Skeletal muscle tissue (tissue), 3 donors: ENCODE measurements at regions not wholly inside any gene's neighbourhood (a gene's known extent, or its start where the extent isn't known, plus 50 kb on each side); places are given as distances from the start of the nearest gene placed in this dataset.

Source experiments
- H3K27ac ChIP-seq: one replicate; pipeline ENCODE4 v1.7.0; 2013; ENCODE audit warnings: mild to moderate bottlenecking, low read depth, low read length, inconsistent platforms
- H3K27me3 ChIP-seq, 3 donors: one replicate each; pipeline ENCODE4 v1.7.0; 2013; ENCODE audit warnings: low read length in 3 of 3; ENCODE audit not compliant: control insufficient read depth in 3 of 3, insufficient read depth in 3 of 3
- H3K36me3 ChIP-seq, 3 donors: one replicate each; pipeline ENCODE4 v1.7.0; 2013; ENCODE audit warnings: low read length in 3 of 3; ENCODE audit not compliant: control insufficient read depth in 3 of 3, insufficient read depth in 3 of 3
- H3K4me1 ChIP-seq, 3 donors: one replicate each; pipeline ENCODE4 v1.7.0; 2013; ENCODE audit warnings: low read length in 3 of 3, mild to moderate bottlenecking in 3 of 3; ENCODE audit not compliant: control insufficient read depth in 3 of 3, insufficient read depth in 3 of 3
- H3K4me3 ChIP-seq, 3 donors: one replicate each; pipeline ENCODE4 v1.7.0; 2013; ENCODE audit warnings: low read length in 3 of 3
- H3K9ac ChIP-seq, 3 donors: one replicate each; pipeline ENCODE4 v1.7.0; 2013; ENCODE audit warnings: low read length in 3 of 3, mild to moderate bottlenecking in 3 of 3, moderate library complexity in 2 of 3, low read depth in 1 of 3
- H3K9me3 ChIP-seq, 3 donors: one replicate each; pipeline ENCODE4 v1.7.0; 2013; ENCODE audit warnings: low read length in 3 of 3; ENCODE audit not compliant: control insufficient read depth in 3 of 3
- donor health status: Osteomylitis.

DNA sequence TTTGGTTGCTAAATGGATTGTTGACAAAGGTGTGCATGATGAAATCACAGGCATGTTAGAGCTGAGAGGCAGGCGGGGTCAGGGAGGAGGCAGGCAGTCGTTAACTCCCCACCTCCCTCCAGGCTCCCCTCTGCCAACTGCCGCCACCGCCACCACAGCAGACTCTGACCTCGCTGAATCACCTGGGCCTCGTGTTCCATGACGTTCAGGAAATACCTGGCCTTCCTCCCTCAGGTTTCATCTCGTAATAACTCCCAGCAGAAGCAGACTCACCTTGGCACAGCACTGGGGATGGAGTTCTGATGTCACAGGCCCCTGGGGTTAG is 198.5 kb downstream of the KATNAL1 start:
- H3K36me3 ChIP-seq, result no peaks in the 10 kb centered on the region
- peaks cover 2 to 6% (median 4%) of the 10 kb centered on the region in 3 donors for H3K4me1 ChIP-seq
- H3K27ac ChIP-seq, result no peak overlapping the region
- no peaks in the 10 kb centered on the region for H3K9me3 ChIP-seq
- no peak overlapping the region for H3K4me3 ChIP-seq
- no peak overlapping the region for H3K9ac ChIP-seq
- H3K27me3 ChIP-seq, result no peaks in the 10 kb centered on the region

DNA sequence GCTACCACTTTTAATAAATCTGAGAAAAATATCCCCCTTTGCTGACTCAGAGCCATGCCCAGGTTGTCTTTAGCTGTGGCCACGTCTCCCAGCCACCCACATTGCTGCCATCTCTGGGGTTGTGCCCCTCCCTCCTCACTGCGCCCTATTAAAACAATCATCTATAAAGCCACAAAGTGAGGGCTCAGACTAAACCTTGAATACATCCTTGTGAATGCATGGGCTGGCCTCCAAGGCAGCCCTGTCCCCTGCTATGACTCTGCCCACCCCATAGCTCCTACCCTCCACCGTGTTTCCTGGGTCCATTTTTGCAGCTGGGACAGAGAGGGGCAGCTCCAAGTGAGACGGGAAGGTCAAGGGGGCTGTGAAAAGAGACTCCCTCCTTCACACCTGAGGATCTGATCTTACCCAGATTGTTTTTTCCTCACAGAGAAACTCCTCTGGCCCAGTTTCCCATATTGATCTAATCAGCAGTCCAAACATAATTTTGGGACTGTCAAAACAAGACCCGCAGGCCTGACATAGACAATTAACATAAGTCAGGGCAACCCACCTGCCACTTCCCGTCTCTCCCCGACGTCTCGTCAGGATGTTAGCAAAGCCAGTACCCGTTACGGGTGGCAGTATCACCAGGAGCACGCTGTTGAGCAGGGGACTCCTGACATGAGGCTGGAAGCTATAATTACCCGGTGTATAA is 199.0 kb downstream of the KATNAL1 start:
- H3K36me3 ChIP-seq, result no peaks in the 10 kb centered on the region
- H3K27ac ChIP-seq, result no peak overlapping the region

DNA sequence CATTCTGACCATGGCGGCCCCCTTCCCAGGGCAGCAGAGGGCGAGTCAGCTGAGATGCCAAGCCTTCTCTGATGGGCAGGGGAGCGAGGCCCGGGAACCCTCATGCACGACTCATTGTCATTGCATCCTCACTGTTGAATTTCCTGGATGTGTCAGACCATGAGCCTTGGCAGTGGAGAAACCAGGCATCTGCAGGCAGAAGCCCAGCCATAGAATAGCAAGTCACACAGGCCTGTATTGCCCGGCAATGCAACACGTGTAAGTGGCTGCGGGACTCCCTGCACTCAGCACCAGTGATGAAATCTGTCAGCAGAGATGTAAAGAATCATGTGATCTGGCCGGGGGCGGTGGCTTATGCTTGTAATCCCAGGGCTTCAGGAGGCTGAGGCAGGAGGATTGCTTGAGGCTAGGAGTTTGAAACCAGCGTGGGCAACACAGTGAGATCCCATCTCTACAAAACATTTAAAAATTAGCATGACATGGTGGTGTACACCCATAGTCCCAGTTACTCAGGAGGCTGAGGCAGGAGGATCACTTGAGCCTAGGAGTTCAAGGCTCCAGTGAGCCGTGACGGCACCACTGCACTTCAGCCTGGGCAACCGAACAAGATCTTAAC is 199.7 kb downstream of the KATNAL1 start:
- peaks cover 2% of the 10 kb centered on the region in 3 donors for H3K4me1 ChIP-seq
- no peaks in the 10 kb centered on the region for H3K36me3 ChIP-seq
- H3K9me3 ChIP-seq, result no peaks in the 10 kb centered on the region
- H3K4me3 ChIP-seq, result no peak overlapping the region
- H3K27me3 ChIP-seq, result no peaks in the 10 kb centered on the region
- no peak overlapping the region for H3K9ac ChIP-seq
- no peak overlapping the region for H3K27ac ChIP-seq

More for the DNA sequence above, 199.0 kb downstream of the KATNAL1 start:
- H3K27me3 ChIP-seq, result no peaks in the 10 kb centered on the region
- no peak overlapping the region for H3K4me3 ChIP-seq
- H3K4me1 ChIP-seq, result peaks cover 2 to 5% (median 4%) of the 10 kb centered on the region in 3 donors
- no peak overlapping the region for H3K9ac ChIP-seq
- no peaks in the 10 kb centered on the region for H3K9me3 ChIP-seq

DNA sequence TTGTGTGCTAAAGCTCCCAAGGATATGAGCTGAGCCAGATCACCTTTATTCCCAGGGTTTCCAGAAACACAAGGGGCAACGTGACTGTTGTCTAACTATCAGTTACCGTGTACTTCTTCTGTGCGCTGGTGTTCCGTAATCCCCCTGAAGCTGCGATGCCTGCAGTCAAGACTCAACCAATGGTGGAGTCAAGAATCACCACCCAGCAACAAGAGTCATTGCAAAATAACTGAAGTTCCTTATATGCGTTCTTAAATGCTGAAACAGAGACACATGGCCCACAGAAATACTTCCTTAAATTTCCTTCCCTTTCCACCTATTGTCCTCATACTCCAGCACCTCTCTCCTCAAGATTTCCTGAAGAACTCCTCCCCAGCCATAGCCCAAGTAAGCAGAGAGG is 200.2 kb downstream of the KATNAL1 start:
- no peaks in the 10 kb centered on the region for H3K4me1 ChIP-seq
- H3K36me3 ChIP-seq, result no peaks in the 10 kb centered on the region
- peaks cover 0 to 2% (median 0%) of the 10 kb centered on the region in 3 donors for H3K27me3 ChIP-seq
- H3K9me3 ChIP-seq, result no peaks in the 10 kb centered on the region
- H3K4me3 ChIP-seq, result no peak overlapping the region
- H3K27ac ChIP-seq, result no peak overlapping the region
- H3K9ac ChIP-seq, result no peak overlapping the region

DNA sequence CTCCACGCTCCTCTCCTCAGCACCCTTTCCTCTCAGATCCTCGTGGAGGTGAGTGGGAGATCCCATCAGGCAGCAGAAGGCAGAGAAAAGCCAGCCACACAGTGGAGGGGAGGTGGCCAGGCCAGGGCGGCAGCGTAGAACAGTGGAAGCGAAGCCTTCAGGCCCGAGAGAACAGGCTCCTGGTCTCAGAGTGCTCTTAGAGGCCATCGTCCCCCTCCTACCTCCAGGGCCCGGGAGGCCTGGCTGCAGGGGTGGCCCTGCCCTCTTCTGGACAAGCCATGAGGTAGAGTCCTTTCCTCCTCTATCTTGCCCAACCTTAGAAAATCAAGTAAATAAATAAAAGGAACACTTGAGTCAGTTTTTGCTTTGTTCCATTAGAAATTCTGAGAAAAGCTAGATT is 202.0 kb downstream of the KATNAL1 start:
- H3K27ac ChIP-seq, result no peak overlapping the region
- H3K4me1 ChIP-seq, result no peaks in the 10 kb centered on the region
- H3K36me3 ChIP-seq, result no peaks in the 10 kb centered on the region
- no peak overlapping the region for H3K4me3 ChIP-seq
- no peak overlapping the region for H3K9ac ChIP-seq
- peaks cover 0 to 2% (median 0%) of the 10 kb centered on the region in 3 donors for H3K27me3 ChIP-seq
- H3K9me3 ChIP-seq, result no peaks in the 10 kb centered on the region

DNA sequence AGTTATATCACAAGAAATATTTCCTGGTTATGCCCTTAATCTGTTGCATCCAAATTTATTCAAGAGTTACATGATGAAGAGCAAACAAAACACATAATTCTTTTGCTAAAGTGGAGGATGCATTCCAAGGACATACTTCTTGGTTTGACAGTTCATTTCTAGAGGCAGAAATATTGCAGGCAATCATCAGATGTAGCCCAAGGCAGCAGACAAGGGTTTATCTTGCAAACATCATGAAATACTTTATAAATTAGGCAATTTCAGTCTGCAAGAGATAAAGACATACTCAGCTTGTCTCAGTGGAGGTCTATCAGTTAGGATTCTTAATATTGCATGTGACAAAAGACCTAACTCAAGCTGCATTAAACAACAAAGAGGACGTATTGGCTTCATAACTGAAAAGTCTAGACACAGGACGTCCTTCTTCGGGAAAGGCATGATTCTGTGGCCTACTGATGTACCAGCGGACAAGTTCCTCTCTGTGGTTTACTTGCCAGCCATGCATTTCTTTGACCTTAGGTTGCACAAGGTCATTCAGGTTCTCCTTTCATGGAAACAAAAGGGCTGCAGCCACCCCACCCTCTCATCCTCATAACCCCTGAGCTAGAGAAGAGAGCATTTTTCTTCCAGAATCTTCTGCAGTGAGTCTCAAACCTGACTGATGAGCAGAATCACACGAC is 204.1 kb downstream of the KATNAL1 start:
- Histone ChIP-seq H3K9me3 (no peaks in the 10 kb centered on the region), H3K4me1 (no peaks in the 10 kb centered on the region), H3K4me3 (no peak overlapping the region), H3K27me3 (peaks cover 0 to 2% (median 0%) of the 10 kb centered on the region in 3 donors), H3K36me3 (no peaks in the 10 kb centered on the region), H3K27ac (no peak overlapping the region), H3K9ac (no peak overlapping the region)

DNA sequence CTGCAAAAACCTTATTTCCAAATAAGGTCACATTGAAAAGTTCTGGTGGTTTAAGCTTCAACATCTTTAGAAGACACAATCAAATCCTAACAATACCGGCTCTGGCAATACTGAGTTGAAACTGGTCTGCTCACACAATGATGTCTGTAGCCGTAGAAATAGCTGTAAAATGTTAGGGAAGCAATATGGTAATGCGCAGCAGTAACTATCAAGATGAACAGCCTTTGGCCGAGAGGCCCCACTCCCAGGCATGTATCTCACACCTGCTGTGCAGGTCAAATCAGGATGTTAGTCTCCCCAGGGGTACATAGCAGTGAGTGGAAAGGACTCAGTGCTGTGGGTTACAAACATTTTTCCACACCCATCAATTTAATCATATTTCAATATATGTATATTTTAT is 207.1 kb downstream of the KATNAL1 start:
- Histone ChIP-seq H3K9ac (no peak overlapping the region), H3K9me3 (no peaks in the 10 kb centered on the region), H3K27me3 (peaks cover 0 to 2% (median 0%) of the 10 kb centered on the region in 3 donors), H3K4me3 (no peak overlapping the region), H3K4me1 (no peaks in the 10 kb centered on the region), H3K36me3 (no peaks in the 10 kb centered on the region), H3K27ac (no peak overlapping the region)

DNA sequence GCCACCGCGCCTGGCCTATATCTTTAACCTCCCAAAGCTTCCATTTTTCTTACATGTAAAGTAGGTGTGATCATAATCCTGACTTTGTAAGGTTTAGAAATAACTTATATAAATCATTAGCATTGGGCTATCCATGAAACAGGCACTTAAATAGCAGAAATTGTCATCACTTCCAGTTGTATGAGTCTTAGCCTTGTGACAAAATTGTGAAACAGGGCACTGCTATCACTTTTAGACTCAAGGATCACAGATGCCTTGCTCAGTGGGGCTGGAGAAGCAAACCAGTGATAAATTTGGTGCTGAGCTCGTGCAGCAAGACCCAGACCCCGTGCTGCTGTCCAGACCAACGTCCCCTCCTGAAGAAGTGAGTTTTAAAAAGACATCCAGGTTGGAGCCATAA is 209.7 kb downstream of the KATNAL1 start:
- Histone ChIP-seq H3K9ac (no peak overlapping the region), H3K4me1 (no peaks in the 10 kb centered on the region), H3K9me3 (no peaks in the 10 kb centered on the region), H3K4me3 (no peak overlapping the region), H3K27me3 (peaks cover 0 to 2% (median 0%) of the 10 kb centered on the region in 3 donors), H3K27ac (no peak overlapping the region), H3K36me3 (no peaks in the 10 kb centered on the region)

DNA sequence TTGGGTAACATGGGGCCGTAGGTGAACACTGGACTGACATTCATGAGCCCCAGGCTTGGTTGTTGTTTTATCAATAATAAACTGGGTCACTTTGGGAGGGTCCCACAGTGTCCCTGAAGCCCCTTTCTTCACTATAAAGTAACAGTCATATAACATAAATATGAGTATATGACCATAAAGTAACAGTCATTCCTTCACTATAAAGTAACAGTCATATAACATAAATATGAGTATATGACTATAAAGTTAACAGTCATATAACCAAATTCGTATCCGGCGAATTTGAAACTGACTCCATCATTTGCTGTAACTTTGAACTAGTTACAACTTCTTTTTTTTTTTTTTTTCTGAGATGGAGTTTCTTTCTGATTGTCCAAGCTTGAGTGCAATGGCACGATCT is 210.3 kb downstream of the KATNAL1 start:
- Histone ChIP-seq H3K4me1 (no peaks in the 10 kb centered on the region), H3K27me3 (no peaks in the 10 kb centered on the region), H3K27ac (no peak overlapping the region), H3K4me3 (no peak overlapping the region), H3K36me3 (no peaks in the 10 kb centered on the region), H3K9me3 (no peaks in the 10 kb centered on the region), H3K9ac (no peak overlapping the region)

DNA sequence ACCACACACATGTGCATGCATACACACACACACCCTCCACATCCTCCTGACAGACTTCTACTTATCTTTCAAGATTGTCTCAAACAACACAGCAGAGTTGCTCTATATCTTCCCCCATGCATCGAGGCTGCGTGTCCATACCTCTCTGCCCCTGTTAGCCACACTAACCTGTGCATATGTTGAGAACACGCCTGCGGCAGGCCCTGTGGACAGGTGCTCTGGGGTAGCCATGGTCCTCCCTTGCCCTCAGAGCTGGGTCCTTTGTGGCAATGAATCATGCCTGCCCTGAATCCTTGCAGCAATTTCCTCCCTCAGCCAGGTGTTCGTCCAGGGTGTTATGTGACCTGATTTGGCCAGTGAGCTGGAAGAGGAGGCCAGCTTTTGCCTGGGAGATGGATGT is 213.3 kb downstream of the KATNAL1 start:
- H3K27me3 ChIP-seq, result no peaks in the 10 kb centered on the region

More for the DNA sequence above, 213.3 kb downstream of the KATNAL1 start:
- Histone ChIP-seq H3K9ac (no peak overlapping the region), H3K4me1 (no peaks in the 10 kb centered on the region), H3K9me3 (no peaks in the 10 kb centered on the region), H3K27ac (no peak overlapping the region), H3K36me3 (no peaks in the 10 kb centered on the region), H3K4me3 (no peak overlapping the region)
